ENCODE measurements at regions not wholly inside any gene's neighbourhood (a gene's known extent, or its start where the extent isn't known, plus 50 kb on each side); places are given as distances from the start of the nearest gene placed in this dataset.

- Histone ChIP-seq H3K36me3 (no peaks in the 10 kb centered on the region), H3K9ac (ENCODE audit: low read depth in 2 of 2, low read length in 2 of 2) (no peak overlapping the region), H3K27ac (no peak overlapping the region), H3K4me3 (no peak overlapping the region), H3K4me1 (no peaks in the 10 kb centered on the region), H3K9me3 (no peaks in the 10 kb centered on the region), H3K27me3 (no peaks in the 10 kb centered on the region)
- intact Hi-C loops (cut with DNase I) = no loop called here
- DNase-seq = no peak
- no peak for TF ChIP-seq CTCF (IDR thresholded peaks at IDR 0.05)
Observed at GRCh38 chr10:130498934-130499333, 362.7 kb downstream of the GLRX3 start.

DNA sequence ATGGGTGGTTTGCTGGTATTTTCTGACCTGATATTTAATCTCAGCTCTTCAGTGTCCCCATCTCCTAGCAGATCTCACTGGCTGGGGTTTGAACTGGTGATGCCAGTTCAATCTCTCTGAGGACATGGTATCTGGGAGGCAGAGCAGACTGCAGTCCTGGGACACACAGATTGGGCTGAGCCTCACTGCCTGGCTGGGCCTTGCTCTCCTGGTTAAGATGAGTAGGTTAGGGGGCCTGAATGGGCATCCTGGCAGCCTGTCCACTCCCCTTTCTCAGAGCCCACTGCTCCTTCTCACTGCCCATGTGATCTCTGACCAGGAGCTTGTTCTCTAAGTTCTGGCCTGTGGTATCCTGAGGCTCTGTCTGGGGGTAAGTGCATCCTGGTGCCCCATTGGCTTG, 363.4 kb downstream of the GLRX3 start:
- Histone ChIP-seq H3K27me3 (no peaks in the 10 kb centered on the region), H3K27ac (no peak overlapping the region), H3K9me3 (no peaks in the 10 kb centered on the region), H3K36me3 (no peaks in the 10 kb centered on the region), H3K9ac (ENCODE audit: low read depth in 2 of 2, low read length in 2 of 2) (no peak overlapping the region), H3K4me3 (no peak overlapping the region), H3K4me1 (no peaks in the 10 kb centered on the region)
- intact Hi-C loops (cut with DNase I) = no loop called here
- no peak for TF ChIP-seq CTCF (IDR thresholded peaks at IDR 0.05)
- DNase-seq = no peak

GRCh38 chr10:130500261-130501000, 364.2 kb downstream of the GLRX3 start:
- intact Hi-C loops (cut with DNase I) = no loop called here
- Histone ChIP-seq H3K9ac (ENCODE audit: low read depth in 2 of 2, low read length in 2 of 2) (no peak overlapping the region), H3K27ac (no peak overlapping the region), H3K4me3 (no peak overlapping the region), H3K4me1 (no peaks in the 10 kb centered on the region), H3K27me3 (no peaks in the 10 kb centered on the region), H3K36me3 (no peaks in the 10 kb centered on the region), H3K9me3 (no peaks in the 10 kb centered on the region)
- TF ChIP-seq CTCF (IDR thresholded peaks at IDR 0.05) = no peak
- DNase-seq = no peak

GRCh38 chr10:130507461-130507860, 371.3 kb downstream of the GLRX3 start:
- no peak for TF ChIP-seq CTCF (IDR thresholded peaks at IDR 0.05)
- no peak for DNase-seq
- H3K36me3 ChIP-seq = no peaks in the 10 kb centered on the region
- no peaks in the 10 kb centered on the region for H3K4me1 ChIP-seq
- no peaks in the 10 kb centered on the region for H3K27me3 ChIP-seq
- no peaks in the 10 kb centered on the region for H3K9me3 ChIP-seq
- H3K9ac ChIP-seq (ENCODE audit: low read depth in 2 of 2, low read length in 2 of 2) = no peak overlapping the region
- H3K4me3 ChIP-seq = no peak overlapping the region
- intact Hi-C loops (cut with DNase I) = no loop called here
- no peak overlapping the region for H3K27ac ChIP-seq

DNA sequence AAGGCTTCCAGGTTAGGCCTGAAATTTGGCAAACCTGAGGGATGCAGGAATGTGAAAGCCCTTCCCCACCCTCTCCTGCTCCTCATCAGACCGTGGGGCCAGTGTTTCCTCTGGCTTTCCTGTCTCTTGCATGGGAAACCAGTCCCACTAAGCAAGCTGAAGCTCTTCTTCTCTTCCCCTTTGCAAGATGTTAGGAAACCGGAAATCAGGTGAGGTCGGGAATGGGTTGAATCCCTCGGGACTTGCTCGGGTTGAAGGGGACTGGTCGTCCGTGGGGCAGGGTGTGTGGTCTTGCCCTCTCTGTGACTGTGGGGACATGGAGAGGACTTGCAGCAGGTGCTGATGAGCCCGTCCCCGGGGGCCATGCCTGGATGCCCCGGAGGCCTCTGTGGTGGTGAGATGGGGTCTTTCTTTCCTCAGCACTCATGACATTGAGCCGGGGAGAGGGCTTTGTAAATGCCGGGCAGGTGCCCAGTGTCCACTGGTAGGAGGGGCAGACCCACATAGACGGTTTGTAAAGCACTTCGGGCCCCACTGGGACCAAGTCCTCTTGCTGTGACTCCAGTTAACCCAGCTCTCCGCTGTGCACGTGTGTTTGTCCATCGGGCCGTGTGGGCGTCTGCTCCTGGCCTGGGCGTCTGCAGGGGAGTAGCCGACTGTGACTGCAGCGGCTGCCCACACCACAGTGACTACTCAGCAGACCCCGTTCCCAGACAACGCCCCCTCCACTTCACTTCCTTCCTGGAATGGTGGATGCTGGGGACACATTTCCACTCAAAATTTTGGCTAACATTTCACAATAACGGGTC, 373.9 kb downstream of the GLRX3 start:
- Histone ChIP-seq H3K4me1 (no peaks in the 10 kb centered on the region), H3K9ac (ENCODE audit: low read depth in 2 of 2, low read length in 2 of 2) (no peak overlapping the region), H3K27ac (no peak overlapping the region), H3K4me3 (no peak overlapping the region), H3K27me3 (no peaks in the 10 kb centered on the region), H3K9me3 (no peaks in the 10 kb centered on the region), H3K36me3 (no peaks in the 10 kb centered on the region)
- DNase-seq = no peak
- TF ChIP-seq CTCF (IDR thresholded peaks at IDR 0.05) = no peak
- intact Hi-C loops (cut with DNase I) = no loop called here
